GM19035 (cell line): ENCODE measurements at regions not wholly inside any gene's neighbourhood (a gene's known extent, or its start where the extent isn't known, plus 50 kb on each side); places are given as distances from the start of the nearest gene placed in this dataset.

ENCODE experiments used
- ATAC-seq: cut with Tn5 transposase; IDR thresholded peaks from one replicate; pipeline ENCODE4 v1.9.1; 2021; ENCODE audit not compliant: unreplicated experiment

DNA sequence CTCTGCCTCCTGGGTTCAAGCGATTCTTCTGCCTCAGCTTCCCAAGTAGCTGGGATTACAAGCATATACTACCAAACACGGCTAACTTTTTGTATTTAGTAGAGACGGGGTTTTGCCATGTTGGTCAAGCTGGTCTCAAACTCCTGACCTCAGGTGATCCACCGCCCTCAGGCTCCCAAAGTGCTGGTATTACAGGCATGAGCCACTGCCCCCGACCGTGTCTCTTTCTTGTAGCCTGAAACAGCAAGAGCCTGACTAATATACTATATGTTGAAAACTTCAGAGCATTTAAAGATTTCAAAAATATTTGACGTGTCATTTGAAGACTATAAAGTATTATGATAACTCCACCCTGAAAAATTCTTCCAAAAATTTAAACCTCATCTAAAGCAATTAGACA, 71.7 kb upstream of the ZNF648 start:
- ATAC-seq, result no peak

- ATAC-seq, result no peak
These were observed 67.9 kb upstream of the ZNF648 start for GRCh38 chr1:182129398-182129797.

- no peak for ATAC-seq
These were observed 67.0 kb upstream of the ZNF648 start for GRCh38 chr1:182128502-182128901.

- no peak for ATAC-seq
These were observed 66.1 kb upstream of the ZNF648 start for GRCh38 chr1:182127656-182128055.

DNA sequence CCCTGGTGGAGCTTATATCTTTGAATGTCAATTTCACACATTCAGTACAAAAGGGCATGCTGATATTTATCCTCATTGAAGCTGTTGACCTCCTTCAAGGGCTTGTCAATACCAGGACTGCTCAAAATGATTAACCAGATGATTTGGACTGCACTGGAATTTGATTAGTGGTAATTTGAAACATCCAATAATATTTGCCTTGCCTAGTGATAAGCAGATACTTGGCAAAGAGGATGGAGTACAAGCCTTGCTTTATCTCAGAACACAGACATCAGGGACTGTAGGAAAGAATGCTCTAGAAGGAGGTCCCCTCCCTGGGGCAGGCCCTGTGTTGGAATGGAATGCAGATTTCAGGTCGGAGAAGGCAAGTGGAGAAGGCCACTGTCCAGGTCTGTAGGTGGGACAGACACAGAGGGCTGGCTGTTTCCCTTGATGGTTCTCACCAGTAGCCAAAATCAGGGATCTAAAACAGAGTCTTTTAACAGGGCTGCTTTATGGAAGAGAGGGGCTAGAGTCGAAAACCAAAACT, 64.8 kb upstream of the ZNF648 start:
- ATAC-seq, result no peak

- ATAC-seq, result no peak
These were observed 61.4 kb upstream of the ZNF648 start for GRCh38 chr1:182122913-182123260.

DNA sequence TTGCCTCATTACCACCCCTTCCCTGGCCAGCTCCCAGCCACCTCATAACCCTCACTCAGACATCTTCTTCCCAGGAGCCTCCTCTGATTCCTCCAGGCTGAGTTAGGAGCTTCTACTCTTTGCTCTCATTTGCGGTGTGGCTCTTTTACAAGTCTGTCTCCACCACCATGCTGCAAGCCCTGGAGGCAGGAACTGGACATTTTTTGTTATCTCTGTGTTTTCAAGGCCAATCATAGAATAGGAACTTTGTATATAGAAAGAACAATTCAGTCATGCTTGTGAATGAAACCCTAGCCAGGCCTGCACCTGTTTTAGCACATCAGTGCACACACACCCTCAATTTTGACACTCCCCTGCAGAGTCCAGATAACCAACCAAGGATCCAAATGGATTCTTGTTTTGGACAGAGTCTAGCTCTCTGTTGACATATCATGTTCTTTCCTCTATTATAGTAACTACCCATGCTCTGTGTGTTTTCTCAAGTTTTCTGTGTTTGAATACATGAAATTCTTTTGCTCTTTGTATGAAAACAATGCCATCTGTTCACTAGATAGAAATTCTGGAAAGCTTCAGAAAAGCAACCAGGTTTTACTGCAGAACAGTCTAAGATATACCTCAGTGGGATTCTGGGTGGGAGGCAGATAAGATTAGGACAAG, 60.9 kb upstream of the ZNF648 start:
- ATAC-seq, result no peak

DNA sequence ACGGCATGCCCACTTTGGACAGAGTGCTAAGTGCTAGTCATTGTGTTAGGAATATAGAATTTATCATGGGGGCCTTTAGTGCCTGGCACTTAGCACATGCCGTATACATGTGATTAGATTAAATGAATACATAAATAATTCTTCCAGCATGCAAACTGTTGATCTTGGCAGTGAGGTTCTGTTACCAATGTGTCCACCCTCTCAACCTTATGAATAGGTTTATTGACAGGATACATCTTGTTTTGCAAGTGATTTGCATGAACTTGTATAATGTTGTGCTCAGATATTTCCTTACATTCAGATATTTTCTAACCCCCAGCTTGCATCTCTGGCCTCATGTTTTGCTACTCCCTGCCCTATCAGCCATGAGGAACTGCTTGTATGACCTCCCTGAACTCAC, 60.3 kb upstream of the ZNF648 start:
- no peak for ATAC-seq

DNA sequence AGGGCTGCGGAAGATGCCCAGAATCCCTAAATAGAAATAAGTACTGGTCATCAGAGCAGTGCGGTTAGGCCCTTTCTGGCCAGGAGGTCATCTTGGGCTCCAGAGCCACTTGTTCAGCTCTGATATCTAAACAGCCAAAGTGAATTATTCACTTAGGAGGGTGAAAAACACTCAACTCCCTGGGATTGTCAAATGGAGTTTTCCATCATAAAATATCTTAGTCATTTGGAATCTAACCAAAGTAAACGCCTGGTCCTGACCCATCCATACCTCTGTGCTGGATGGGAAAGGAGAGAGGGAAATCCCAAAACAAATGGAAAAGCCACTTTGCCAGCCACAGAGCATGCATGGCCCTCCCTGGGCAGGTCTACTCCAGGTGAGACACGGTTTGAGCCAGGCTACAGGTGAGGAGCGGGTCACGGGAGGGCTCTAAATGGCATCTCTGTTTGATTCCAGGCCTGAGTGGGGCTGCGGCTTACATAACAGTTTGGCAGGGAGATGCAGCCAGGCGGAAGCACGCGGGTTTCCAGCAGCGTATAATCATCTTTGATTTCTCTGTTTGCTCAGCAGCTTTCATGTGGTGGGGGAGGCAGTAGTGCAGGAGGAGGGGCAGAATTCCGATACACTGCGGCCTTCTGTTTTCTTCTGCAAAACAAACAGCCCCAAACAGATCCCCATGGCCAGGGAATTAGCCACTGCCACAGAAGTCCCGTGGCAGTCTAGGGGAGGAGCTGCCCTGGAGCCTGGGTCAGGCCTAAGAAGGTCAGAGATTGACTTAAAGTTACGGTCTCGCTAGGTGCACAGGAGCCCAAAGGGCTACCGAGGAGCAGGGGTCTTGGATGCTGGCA, 59.1 kb upstream of the ZNF648 start:
- no peak for ATAC-seq

- no peak for ATAC-seq
These were observed 58.1 kb upstream of the ZNF648 start for GRCh38 chr1:182119631-182120030.

DNA sequence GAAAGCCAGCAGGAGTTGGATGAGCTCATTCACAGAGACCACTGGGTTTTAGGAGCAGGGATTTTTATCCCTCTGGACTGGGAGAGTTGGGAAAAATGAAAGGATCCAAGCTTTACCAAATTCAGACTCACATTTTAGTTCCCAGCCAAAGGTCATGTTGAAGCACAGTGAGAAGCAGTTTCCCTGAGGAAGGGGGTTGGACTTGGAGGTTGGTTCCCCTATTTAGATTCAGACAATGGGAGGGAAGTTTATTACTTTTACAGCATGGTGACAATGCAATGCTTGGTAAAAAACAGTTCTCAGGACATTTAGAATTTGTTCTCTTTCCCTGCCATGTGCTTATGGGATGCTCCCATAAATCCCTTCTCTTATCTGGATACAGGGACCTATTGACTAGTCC, 57.3 kb upstream of the ZNF648 start:
- ATAC-seq, result no peak

GRCh38 chr1:182114627-182115023, 53.1 kb upstream of the ZNF648 start:
- ATAC-seq, result no peak

- no peak for ATAC-seq
These were observed 52.5 kb upstream of the ZNF648 start for GRCh38 chr1:182113879-182114626.

GRCh38 chr1:182111496-182111895, 50.0 kb upstream of the ZNF648 start:
- no peak for ATAC-seq
